Stimulated activated effector memory CD8-positive, alpha-beta T cell treated with anti-CD3 and anti-CD28 coated beads, Interleukin-12 subunit alpha, Interleukin-12 subunit beta, amount 100 ng/mL, for 72 hours (primary cell): ENCODE measurements at regions not wholly inside any gene's neighbourhood (a gene's known extent, or its start where the extent isn't known, plus 50 kb on each side); places are given as distances from the start of the nearest gene placed in this dataset.

ENCODE experiments used
- ATAC-seq: fragments of 150-1000 bp; cut with Tn5 transposase; 2 replicates; pipeline ENCODE4 v1.10.0; 2021
- DNase-seq, 2 donors: peaks; one replicate each; pipeline ENCODE4 v3.0.0; 2021 to 2022; ENCODE audit warnings: low spot score in 2 of 2
- H3K27ac Mint-ChIP-seq: one replicate; pipeline ENCODE4 v1.8.0; 2022; ENCODE audit warnings: mild to moderate bottlenecking, mixed read lengths
- H3K36me3 Mint-ChIP-seq: one replicate; pipeline ENCODE4 v1.8.0; 2022; ENCODE audit warnings: mild to moderate bottlenecking, mixed read lengths
- H3K4me1 Mint-ChIP-seq: one replicate; pipeline ENCODE4 v1.8.0; 2022; ENCODE audit warnings: mixed read lengths
- H3K4me3 Mint-ChIP-seq: one replicate; pipeline ENCODE4 v1.8.0; 2022; ENCODE audit warnings: mild to moderate bottlenecking, mixed read lengths
- H3K9me3 Mint-ChIP-seq: one replicate; pipeline ENCODE4 v1.8.0; 2022; ENCODE audit warnings: mixed read lengths

DNA sequence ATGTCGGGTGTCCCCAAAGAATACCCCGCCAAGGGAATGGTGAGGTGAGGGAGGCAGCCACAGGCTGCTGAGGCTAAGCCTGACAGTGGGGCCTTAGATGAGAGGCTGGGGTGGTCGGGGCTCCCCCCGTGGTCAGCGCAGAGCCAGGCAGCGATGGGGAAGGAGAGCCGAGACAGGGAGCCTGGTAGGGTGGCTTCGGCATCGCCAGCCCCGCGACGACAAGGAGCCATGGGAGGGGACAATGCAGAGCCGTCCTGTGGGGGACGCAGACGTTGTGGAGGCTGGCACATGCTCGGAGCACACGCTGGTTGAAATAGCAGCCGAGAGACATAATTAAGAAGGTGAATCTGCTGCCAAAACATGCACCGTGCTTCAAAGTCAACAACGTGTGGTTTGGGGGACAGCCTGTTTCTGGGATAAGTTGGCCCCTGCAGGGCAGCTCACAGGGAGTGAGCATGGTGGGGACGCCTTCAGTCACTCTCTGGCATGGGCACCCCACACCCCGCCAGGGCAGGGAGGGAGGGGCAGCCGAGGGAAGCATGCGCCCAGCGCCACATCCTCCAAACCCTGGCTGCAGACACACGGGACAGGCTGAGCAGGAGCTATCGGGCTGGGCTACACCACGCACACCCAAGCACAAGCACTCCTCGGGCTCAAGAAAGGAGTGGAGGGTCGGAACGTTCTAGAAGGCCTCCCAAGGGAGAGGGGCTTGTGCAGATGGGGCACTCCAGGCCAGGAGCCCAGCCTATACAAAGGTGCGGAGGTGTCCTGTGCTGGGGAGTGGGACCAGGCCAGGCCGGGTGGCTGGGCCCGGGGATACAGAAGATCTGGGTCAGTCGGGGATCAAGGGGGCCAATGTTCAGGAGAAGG lies 66.6 kb upstream of the C14orf180 start:
- DNase-seq (no peak), ATAC-seq (no peak)
- H3K27ac Mint-ChIP-seq, result no peak overlapping the region
- H3K4me3 Mint-ChIP-seq, result no peak overlapping the region
- no peaks in the 10 kb centered on the region for H3K4me1 Mint-ChIP-seq
- no peaks in the 10 kb centered on the region for H3K9me3 Mint-ChIP-seq
- no peaks in the 10 kb centered on the region for H3K36me3 Mint-ChIP-seq

GRCh38 chr14:104513641-104514046 lies 65.9 kb upstream of the C14orf180 start:
- Mint-ChIP-seq H3K9me3 (no peaks in the 10 kb centered on the region), H3K27ac (no peak overlapping the region), H3K36me3 (no peaks in the 10 kb centered on the region), H3K4me3 (no peak overlapping the region), H3K4me1 (no peaks in the 10 kb centered on the region)
- no peak for DNase-seq
- no peak for ATAC-seq

DNA sequence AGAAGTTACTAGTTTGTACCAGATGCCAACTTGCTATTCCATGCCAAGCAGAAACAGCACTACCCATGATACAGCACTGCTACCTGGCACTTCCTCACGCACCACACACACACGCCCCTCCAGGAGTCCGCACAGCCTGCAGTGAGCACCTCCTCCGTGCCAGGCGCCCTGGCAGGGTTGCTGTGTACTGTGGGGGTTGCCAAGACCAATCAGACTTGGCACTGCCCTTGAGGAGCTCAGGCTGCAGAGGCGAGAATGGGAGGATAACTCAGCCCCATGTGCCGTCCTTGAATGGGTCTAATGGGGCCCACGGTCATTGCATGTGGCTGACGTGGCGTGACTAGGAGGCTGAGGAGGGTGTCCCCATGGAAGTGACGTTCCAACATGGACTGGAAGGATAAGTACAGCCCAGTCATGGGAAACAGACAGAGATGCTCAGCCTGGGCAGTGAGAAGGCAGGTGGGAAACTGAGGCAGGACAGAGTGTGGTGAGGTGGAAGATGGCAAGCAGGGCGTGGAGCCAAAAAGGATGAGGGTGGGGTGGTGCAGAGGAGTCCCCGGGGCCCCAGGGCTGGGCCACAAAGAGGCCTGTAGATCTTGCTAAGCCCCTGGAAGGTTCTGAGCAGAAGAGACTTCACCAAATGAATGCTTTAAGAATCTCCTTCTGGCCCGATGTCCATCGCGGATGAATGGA lies 65.3 kb upstream of the C14orf180 start:
- DNase-seq (no peak), ATAC-seq (no peak)
- Mint-ChIP-seq H3K27ac (no peak overlapping the region), H3K9me3 (no peaks in the 10 kb centered on the region), H3K4me3 (no peak overlapping the region), H3K4me1 (no peaks in the 10 kb centered on the region), H3K36me3 (no peaks in the 10 kb centered on the region)

DNA sequence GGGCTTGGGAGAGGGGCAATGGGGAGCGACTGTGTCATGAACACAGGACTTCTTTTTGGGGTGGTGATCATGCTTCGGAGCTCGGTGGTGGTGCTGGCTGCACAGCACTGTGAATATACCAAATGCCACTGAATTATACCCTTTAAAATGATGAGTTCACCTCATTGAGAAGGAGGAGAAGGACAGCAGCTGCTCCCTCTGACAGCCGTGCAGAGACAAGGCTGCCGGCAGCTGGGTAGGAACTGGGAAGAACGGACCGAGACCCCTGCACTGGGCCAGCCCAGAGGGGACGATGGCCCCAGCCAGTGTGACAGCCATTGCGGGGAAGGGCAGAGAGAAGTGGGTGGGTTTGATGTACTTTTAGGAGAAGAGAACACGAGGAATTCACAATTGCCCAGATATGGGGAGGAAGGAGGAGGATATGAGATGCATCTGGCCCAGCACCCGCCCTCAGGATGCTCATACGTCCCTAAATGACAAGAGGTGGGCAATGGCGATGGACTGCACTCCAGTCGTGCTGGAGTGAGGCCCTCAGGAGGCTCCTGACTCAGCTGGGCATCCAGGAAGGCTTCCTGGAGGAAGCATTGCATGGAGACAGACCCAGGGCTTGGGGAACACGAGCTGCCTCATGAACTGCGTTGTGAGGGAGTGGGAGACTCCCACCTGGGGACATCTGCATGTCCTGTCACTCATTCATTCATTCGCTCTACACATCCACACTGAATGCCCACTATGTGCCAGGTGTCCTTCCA lies 64.3 kb upstream of the C14orf180 start:
- H3K27ac Mint-ChIP-seq, result no peak overlapping the region
- DNase-seq (no peak), ATAC-seq (no peak)
- H3K36me3 Mint-ChIP-seq, result no peaks in the 10 kb centered on the region
- no peaks in the 10 kb centered on the region for H3K4me1 Mint-ChIP-seq
- H3K9me3 Mint-ChIP-seq, result no peaks in the 10 kb centered on the region
- no peak overlapping the region for H3K4me3 Mint-ChIP-seq

- ATAC-seq (no peak), DNase-seq (no peak)
- Mint-ChIP-seq H3K27ac (no peak overlapping the region), H3K4me1 (no peaks in the 10 kb centered on the region), H3K9me3 (no peaks in the 10 kb centered on the region), H3K4me3 (no peak overlapping the region), H3K36me3 (no peaks in the 10 kb centered on the region)
Measured at GRCh38 chr14:104515811-104516780, 63.5 kb upstream of the C14orf180 start.

DNA sequence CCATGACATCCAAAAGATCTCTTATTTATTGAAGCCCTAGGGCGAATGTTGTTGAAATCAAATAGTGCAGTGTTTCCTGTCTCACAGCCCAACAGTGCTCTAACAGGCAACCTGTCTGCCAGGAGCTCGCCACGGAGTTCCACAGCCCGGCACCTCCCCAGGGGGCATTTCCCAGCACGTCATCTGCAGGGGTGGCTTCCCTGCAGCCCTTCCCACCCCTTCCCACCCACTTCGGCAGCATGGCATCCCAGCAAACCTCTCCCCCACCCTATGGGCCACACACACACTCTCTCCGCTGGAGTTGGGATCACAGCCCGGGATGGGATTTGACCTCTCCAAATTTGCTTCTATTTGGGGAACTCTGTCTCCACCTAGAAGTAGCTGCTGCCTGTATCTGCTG lies 62.7 kb upstream of the C14orf180 start:
- H3K27ac Mint-ChIP-seq, result no peak overlapping the region
- ATAC-seq, result no peak
- H3K9me3 Mint-ChIP-seq, result no peaks in the 10 kb centered on the region
- DNase-seq, result no peak
- no peak overlapping the region for H3K4me3 Mint-ChIP-seq
- no peaks in the 10 kb centered on the region for H3K4me1 Mint-ChIP-seq
- no peaks in the 10 kb centered on the region for H3K36me3 Mint-ChIP-seq

DNA sequence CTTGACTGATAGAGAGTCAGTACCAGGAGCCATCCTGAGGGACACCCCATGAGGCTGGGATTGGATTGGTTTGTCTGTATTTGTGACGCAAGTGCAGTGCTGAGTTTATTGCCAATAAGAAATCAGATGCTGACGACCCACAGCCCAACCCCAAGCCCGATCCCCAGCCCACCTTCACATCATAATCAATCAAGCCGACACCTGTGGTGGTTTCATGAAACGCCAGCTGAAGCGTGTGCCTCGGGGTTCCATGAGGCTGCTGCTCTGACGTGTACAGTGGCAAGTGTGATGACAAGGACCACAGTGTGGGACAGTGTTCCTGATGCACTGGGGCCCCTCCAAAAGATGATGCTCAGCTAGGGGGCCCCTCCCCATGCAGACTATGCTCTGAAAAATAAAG lies 62.1 kb upstream of the C14orf180 start:
- DNase-seq, result no peak
- no peak for ATAC-seq
- Mint-ChIP-seq H3K4me1 (no peaks in the 10 kb centered on the region), H3K4me3 (no peak overlapping the region), H3K9me3 (no peaks in the 10 kb centered on the region), H3K27ac (no peak overlapping the region), H3K36me3 (no peaks in the 10 kb centered on the region)

DNA sequence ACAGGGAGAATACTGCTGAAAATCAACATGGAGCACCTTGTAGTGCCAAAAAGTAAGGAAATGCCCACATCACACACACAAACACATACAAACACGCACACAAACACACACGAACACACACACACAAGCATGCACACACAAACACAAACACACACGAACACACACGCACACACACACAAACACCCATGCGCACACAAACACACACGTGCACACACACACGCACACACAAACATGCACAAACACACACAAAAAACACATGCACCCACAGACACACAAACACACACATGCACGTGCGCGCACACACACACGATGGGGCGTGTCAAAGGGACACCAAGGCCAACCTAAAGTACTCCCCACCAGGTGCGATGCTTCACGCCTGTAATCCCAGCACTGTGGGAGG lies 61.7 kb upstream of the C14orf180 start:
- DNase-seq (no peak), ATAC-seq (no peak)
- H3K36me3 Mint-ChIP-seq, result no peaks in the 10 kb centered on the region
- H3K27ac Mint-ChIP-seq, result no peak overlapping the region
- no peaks in the 10 kb centered on the region for H3K9me3 Mint-ChIP-seq
- H3K4me3 Mint-ChIP-seq, result no peak overlapping the region
- H3K4me1 Mint-ChIP-seq, result no peaks in the 10 kb centered on the region

DNA sequence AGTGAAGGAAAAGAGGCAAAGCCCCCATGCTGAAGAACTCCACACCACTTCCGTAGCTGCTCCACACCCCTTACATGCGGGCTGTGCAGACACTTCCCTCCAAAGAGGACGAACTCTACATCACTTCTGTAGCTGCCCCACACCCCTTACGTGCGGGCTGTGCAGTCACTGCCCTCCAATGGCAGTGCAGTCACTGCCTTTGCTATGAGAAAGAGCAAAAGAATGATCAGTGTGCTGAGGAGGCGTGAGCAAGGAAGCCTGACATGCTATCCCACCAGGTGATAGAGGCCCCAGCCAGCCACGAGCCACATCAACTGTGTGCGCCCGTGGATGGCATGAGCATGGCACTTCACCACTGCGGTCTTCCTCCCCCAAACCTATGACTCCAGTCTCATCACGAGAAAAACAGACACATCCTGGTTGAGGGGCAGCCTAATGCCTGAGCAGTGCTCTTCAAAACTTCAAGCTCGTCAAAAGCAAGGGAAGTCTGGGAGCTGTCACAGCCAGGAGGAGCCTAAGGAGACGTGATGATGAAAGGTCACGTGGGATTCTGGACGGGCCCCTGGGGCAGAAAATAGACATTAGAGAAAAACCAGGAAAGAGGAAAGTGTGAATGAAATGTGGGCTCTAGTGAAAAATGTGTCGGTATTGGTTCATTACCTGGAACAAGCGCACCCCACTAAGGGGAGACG lies 60.8 kb upstream of the C14orf180 start:
- no peak overlapping the region for H3K27ac Mint-ChIP-seq
- no peaks in the 10 kb centered on the region for H3K36me3 Mint-ChIP-seq
- H3K4me1 Mint-ChIP-seq, result no peaks in the 10 kb centered on the region
- ATAC-seq (no peak), DNase-seq (no peak)
- H3K4me3 Mint-ChIP-seq, result no peak overlapping the region
- no peaks in the 10 kb centered on the region for H3K9me3 Mint-ChIP-seq

DNA sequence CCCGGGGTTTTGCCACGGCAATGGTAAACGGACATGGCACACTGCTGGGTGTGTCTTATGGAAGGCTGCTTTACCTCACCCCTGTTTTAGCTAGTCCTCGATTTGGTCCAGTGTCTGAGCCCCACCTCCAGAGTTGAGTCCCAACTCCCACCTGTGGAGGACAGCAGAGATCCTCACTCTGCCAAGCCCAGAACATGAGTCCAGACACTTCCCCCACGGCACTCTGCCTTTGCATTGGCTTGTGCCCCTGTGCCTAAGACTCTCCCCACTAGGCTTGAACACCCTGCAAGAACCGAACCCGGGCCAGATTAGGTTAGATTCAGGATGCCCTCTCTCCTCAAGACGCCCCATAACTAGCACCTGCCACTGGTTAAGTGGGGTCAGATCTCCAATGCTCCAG lies 59.8 kb upstream of the C14orf180 start:
- Mint-ChIP-seq H3K4me3 (no peak overlapping the region), H3K9me3 (no peaks in the 10 kb centered on the region), H3K4me1 (no peaks in the 10 kb centered on the region), H3K36me3 (no peaks in the 10 kb centered on the region), H3K27ac (no peak overlapping the region)
- no peak for DNase-seq
- no peak for ATAC-seq

DNA sequence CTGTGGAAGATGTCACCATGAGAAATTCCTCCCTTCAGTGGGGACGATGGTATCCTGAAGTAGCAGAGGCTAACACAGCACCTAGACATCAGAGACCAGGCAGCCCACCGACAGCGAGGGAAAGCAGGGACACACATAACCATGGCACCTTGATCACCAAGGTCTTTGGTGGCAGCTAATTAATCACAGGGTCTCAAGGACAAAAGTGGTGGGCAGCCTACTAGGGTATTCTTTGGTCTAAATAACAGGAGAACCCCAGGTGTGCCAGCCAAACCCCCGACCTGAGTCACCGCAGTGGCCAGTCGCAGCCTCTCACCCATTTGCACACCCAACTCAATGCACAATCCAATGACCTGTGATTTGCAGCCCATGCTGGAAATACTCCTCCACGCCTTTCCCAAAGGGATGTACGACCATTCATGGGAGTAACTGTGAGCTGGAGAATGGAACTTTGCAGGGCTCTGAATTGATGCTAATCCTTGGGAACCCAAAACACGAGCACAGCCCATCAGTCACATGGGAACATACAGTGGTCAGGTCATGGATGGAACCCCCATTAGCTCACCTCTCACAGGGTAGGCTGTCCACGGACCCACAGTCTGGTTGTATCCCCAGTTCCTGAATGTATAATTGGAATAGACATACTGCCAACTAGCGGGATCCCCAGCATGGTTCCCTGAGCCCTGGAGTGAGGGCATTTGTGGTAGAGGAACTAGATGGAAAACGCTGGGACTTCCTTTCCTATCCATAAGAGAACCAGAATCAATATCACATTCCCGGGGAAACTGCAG lies 58.7 kb upstream of the C14orf180 start:
- Mint-ChIP-seq H3K4me1 (no peaks in the 10 kb centered on the region), H3K36me3 (no peaks in the 10 kb centered on the region), H3K9me3 (no peaks in the 10 kb centered on the region), H3K4me3 (no peak overlapping the region), H3K27ac (no peak overlapping the region)
- DNase-seq, result no peak
- no peak for ATAC-seq

DNA sequence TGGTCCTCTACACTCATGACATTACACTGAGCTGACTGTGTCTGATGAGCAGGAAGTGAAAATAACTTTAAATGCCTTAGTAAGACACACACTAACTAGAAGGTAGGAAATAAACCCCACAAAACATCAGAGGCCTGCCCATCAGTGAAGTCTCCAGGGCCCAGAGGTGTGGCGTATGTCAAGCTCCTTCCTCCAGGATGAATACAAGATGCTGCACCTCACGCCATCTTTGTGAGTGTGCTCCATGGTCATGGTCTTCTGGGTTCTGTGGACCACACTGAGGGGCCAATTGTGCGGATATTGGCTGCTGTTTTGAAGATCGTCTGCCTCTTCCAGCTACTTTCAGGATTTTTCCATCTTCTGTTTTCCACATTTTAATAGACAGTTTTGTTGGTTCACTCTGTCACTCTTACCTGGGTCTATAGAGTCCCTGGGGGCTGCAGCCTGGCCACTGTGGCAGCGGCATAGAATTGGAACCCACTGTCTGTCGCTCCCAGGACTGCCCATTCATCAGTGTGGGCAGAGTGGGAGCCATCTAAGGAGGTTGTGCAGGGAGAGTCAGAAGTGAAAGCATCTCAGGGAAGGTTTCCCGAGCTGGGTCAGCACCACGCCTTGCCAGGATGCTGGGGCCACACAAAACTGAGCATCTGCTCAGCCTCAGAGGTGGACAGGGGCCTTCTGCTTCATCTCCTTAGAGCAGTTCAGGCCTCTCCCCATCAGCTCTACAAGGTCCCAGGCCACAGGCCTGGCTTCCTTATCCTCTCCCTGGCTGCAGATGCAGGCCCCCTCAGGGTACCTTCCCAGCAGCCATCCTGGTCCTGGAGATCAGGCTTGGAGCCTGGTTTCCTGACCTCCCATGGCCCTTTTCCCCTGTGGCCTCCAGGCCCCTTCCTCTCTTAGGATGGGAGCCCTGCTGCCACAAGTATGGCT lies 57.5 kb upstream of the C14orf180 start:
- DNase-seq (no peak), ATAC-seq (peak; percentile 22)
- Mint-ChIP-seq H3K4me3 (no peak overlapping the region), H3K36me3 (no peaks in the 10 kb centered on the region), H3K4me1 (peaks cover 4% of the 10 kb centered on the region), H3K9me3 (peaks cover 5% of the 10 kb centered on the region), H3K27ac (no peak overlapping the region)
